GM19025 (cell line): ENCODE measurements at regions not wholly inside any gene's neighbourhood (a gene's known extent, or its start where the extent isn't known, plus 50 kb on each side); places are given as distances from the start of the nearest gene placed in this dataset.
A peak's percentile ranks its signal among the peaks of the same experiment; 100 is the strongest.
"Not testable (repeated sequence)": the region's sequence is repeated elsewhere in the genome, so short reads cannot be mapped to it uniquely, and the experiment has no call there.

ENCODE experiments used
- ATAC-seq: cut with Tn5 transposase; IDR thresholded peaks from one replicate; pipeline ENCODE4 v1.9.1; 2021; ENCODE audit warnings: mild to moderate bottlenecking, low read depth, moderate library complexity; ENCODE audit not compliant: unreplicated experiment

DNA sequence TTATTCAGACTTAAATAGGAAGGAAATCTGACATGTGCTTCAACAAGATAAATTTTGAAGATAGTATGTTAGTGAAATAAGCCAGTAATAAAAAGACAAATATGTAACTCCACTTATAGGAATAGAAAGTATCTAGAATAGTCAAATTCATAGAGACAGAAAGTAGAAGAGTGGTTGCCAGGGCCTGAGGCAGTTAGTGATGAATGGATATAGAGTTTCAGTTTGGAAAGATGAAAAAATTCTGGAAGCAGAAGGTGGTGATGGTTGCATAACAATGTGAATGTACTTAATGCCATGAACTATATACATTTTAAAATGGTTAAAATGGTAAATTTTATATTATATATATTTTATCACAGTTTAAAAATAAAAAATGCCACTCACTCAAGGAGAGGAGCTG is 54.3 kb downstream of the HAND2 start:
- no peak for ATAC-seq

DNA sequence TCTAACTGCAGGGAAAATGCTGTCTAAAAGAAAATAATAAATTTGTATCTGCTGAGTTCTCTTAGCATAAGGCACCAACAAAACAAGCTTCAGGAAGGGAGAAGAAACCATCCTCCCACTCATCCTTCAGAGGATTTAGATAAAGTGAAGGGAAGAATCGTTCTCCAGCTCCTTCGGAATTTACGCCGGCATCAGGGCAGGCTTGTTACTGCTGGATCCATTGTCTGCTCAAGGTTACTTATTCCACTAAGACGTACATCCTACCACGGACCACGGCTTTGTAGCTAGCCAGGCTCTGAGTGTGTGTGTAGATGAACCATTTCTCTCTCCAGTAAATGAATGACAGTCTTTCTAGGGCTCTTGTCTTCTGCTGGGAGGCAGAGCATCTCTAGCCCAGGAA is 60.4 kb downstream of the HAND2 start:
- ATAC-seq, result no peak

DNA sequence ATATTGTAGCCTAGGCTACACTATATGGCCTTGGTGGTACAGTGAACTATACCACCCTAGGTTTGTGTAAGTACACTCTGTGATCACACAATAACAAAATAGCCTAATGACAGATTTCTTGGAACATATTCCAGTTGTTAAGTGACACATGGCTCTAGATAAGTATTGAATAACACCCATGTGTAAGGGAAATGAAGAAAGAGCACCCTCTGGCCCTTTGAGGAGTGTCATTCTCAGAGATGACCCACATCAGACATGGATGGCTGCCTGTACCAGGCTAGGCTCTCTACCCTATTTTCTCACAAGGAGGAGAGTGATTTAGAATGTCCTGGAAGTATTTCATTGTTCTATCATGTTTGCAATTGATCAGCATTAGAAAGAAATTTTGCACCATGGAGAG is 61.7 kb downstream of the HAND2 start:
- no peak for ATAC-seq

GRCh38 chr4:173466101-173466500 is 63.9 kb downstream of the HAND2 start:
- no peak for ATAC-seq

DNA sequence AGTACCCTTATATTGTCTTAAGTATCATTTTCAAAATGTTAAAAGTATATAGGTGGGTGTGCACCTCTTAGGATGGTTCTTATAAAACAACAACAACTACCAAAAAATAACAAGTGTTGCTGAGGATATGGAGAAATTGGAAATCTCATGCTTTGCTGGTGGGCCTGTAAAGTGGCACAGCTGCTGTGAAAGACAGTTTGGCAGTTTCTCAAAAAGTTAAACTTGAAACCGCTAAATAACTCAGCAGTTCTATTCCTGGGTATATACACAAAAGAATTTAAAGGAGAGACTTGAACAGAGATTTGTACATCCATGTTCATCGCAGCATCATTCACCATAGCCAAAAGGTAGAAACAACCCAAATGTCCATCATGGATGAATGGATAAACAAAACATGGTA is 65.5 kb downstream of the HAND2 start:
- ATAC-seq, result no peak

GRCh38 chr4:173463816-173464215 is 64.9 kb upstream of the SCRG1 start:
- ATAC-seq, result no peak

GRCh38 chr4:173461170-173461569 is 62.3 kb upstream of the SCRG1 start:
- no peak for ATAC-seq

- no peak for ATAC-seq
These were observed 60.9 kb upstream of the SCRG1 start for GRCh38 chr4:173459857-173460256.

DNA sequence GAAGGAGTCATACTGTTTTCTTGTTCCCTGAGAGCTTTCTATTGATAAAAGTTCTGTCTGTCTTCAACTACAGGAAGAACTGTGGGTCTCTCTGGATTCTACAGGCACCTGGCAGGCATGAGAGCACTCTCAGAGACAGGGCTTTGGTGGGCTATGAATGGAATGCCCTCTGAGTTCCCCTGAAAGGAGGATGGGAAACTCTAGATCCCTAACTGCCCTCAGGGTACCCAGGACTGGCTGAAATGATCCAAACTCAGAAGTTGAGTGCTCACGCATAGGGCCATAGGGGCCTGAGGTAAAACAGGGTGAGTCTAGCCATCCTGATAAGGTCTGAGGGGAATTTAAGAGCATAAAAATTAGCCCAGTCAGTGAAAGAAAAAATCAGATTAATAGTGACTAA is 59.0 kb upstream of the SCRG1 start:
- ATAC-seq, result no peak

- not testable (repeated sequence) for ATAC-seq
These were observed 52.5 kb upstream of the SCRG1 start for GRCh38 chr4:173451435-173451834.

DNA sequence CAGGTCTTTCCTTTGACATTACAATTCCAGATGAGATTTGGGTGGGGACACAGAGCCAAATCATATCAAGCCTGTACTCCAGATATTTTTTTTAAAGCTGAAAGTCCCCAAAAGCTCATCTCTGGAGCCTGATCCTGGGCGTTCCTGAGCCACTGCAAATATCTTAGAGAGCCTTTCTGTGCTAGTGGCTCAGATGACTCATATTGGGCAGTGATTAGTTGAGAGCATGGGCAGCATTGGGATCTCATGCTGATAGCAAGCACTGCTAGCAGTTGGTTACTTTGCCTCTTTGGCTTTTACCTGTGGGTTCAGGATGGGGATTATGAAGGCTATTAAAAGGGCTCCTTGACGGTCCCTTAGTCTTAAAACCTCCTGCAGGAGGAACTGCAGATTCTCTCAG is 51.4 kb upstream of the SCRG1 start:
- ATAC-seq, result no peak

DNA sequence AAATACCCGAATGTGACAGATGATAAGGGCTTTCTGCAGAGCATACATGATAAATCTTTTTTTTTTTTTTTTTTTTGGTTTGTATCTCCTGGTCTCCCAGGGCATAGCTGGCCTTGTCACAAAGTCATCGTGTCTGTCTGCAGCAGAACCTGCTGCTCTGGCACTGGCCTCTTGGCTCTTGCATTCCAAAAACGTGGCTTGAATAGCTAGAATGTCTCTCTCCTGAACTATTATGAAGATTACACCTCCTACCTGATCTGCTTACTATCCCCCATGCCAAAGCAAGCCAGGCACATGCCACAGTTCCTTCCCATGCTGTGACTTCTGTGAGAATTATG is 50.4 kb upstream of the SCRG1 start:
- ATAC-seq, result no peak

DNA sequence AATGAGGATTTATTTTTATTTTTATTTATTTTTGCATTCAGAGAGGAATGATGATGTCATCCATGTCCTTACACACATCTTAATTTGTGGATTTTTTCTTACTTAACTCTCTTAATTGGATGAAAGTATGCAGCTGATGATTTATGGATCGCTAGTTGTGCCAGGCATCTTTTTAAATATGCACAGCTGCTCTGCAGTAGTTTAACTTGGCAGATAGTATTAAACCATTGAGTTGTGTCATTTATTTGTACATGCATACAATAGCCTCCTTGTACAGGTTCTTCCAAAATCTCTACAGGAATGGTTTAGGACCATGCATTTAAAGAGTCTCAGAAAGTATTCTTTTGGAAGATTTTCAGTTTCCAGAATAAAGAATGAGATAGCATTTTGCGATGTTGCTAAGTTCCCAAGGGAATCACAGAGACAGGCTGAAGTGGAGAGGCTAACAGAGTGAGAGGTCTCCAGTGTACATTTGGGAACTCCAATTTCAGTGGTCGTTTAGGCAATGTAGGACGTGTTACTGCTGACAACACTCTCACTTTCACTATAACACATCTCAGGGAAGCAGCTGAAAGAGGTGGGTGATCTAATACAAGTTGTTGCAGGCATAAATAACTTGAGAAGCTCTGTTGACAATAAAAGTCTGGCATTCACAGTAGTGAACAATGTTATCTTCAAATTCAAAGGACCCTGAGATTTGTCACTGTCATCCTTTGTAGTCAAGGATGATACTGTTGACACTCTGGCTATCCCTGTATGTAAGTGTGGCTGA is 49.9 kb upstream of the SCRG1 start:
- ATAC-seq, result peak; percentile 36
